OCI-LY7 (cell line): ENCODE measurements at regions not wholly inside any gene's neighbourhood (a gene's known extent, or its start where the extent isn't known, plus 50 kb on each side); places are given as distances from the start of the nearest gene placed in this dataset.

Experiments used
- BruUV-seq: library from RNA; stranded (reverse); fragments of 400-500 nt; replicated peaks from 2 replicates; lab custom pipeline; 2021; lab: Mats Ljungman, UMichigan
- CTCF ChIA-PET: fragments of 300-600 bp; sonication (Branson Sonifier 250); formaldehyde crosslinking; loops from one replicate; lab custom pipeline; 2022; ENCODE audit warnings: antibody characterized with exemption; ENCODE audit not compliant: unreplicated experiment; lab: Charles Lee
- POLR2A ChIA-PET: fragments of 300-600 bp; sonication (Branson Sonifier 250); formaldehyde crosslinking; loops from one replicate; lab custom pipeline; 2022; ENCODE audit warnings: antibody characterized with exemption; lab: Charles Lee
- DNase-seq: peaks from one replicate; pipeline ENCODE4 v3.0.0-alpha.2; 2015; ENCODE audit warnings: low spot score
- H2AFZ ChIP-seq: fragments of 200-600 bp; sonication (generic), shearing (Covaris generic); 2 replicates; pipeline ENCODE4 v1.6.1; 2014; ENCODE audit warnings: mild to moderate bottlenecking, antibody characterized with exemption, low read length, moderate library complexity
- H3K27ac ChIP-seq: fragments of 200-600 bp; sonication (generic); 2 replicates; pipeline ENCODE4 v1.5.1; 2014; ENCODE audit warnings: mixed run types, low read depth, mild to moderate bottlenecking, moderate library complexity, low read length, inconsistent platforms; ENCODE audit not compliant: poor library complexity, severe bottlenecking
- H3K36me3 ChIP-seq: fragments of 200-600 bp; sonication (generic); 2 replicates; pipeline ENCODE4 v1.6.1; 2014; ENCODE audit warnings: mild to moderate bottlenecking, antibody characterized with exemption, low read length, moderate library complexity, mixed read lengths; ENCODE audit not compliant: insufficient read depth
- H3K4me1 ChIP-seq: fragments of 200-600 bp; sonication (generic); 2 replicates; pipeline ENCODE4 v1.5.1; 2014; ENCODE audit warnings: mild to moderate bottlenecking, low read length; ENCODE audit not compliant: insufficient read depth, poor library complexity, severe bottlenecking
- H3K4me2 ChIP-seq: fragments of 200-600 bp; sonication (generic); 2 replicates; pipeline ENCODE4 v1.6.1; 2014; ENCODE audit warnings: mild to moderate bottlenecking, low read length
- H3K4me3 ChIP-seq: fragments of 200-600 bp; sonication (generic); 2 replicates; pipeline ENCODE4 v1.5.1; 2014; ENCODE audit warnings: mild to moderate bottlenecking, low read depth, low read length; ENCODE audit not compliant: poor library complexity, severe bottlenecking
- H3K79me2 ChIP-seq: fragments of 200-600 bp; sonication (generic); 2 replicates; pipeline ENCODE4 v1.6.1; 2016; ENCODE audit warnings: low read depth, mild to moderate bottlenecking, low read length, moderate library complexity, mixed read lengths; ENCODE audit not compliant: insufficient read depth
- H3K9me2 ChIP-seq: fragments of 200-600 bp; sonication (generic); 2 replicates; pipeline ENCODE4 v1.6.1; 2016; ENCODE audit warnings: mild to moderate bottlenecking, low read length, mixed read lengths; ENCODE audit not compliant: insufficient read depth
- H3K9me3 ChIP-seq: fragments of 200-600 bp; sonication (generic); 2 replicates; pipeline ENCODE4 v1.6.1; 2014; ENCODE audit warnings: mild to moderate bottlenecking, mixed run types, low read length, mixed read lengths
- H4K20me1 ChIP-seq: fragments of 200-600 bp; sonication (generic); 2 replicates; pipeline ENCODE4 v1.6.1; 2014; ENCODE audit warnings: mild to moderate bottlenecking, antibody characterized with exemption, low read length, moderate library complexity, mixed read lengths; ENCODE audit not compliant: insufficient read depth
- EZH2phosphoT487 ChIP-seq: fragments of 200-600 bp; sonication (generic); IDR thresholded peaks from 2 replicates; pipeline ENCODE4 v1.6.1; 2018; ENCODE audit warnings: low read depth, borderline replicate concordance, mild to moderate bottlenecking, mixed run types, antibody characterized with exemption, low read length, moderate library complexity, mixed read lengths
- intact Hi-C: fragments of 100-400 bp; cut with micrococcal nuclease; formaldehyde crosslinking; loops from one replicate; pipeline ENCODE4 v1.10.0; 2022; ENCODE audit not compliant: unreplicated experiment
- TF ChIP-seq, protein P1 (sequence below): fragments of 200-600 bp; sonication (generic); conservative IDR thresholded peaks from 2 replicates; pipeline ENCODE4 v1.5.1; 2014; ENCODE audit warnings: mild to moderate bottlenecking, antibody characterized with exemption, low read length, moderate library complexity, mixed read lengths

GRCh38 chr3:46116996-46117395, 89.7 kb upstream of the XCR1 start:
- intact Hi-C loops = no loop called here
- H3K9me3 ChIP-seq = no peaks in the 10 kb centered on the region
- H2AFZ ChIP-seq = no peak overlapping the region
- H3K4me2 ChIP-seq = no peak overlapping the region
- CTCF ChIA-PET = no interaction called here
- H3K9me2 ChIP-seq = no peaks in the 10 kb centered on the region
- no peaks in the 10 kb centered on the region for H3K4me1 ChIP-seq
- no TSS peak for BruUV-seq
- no peak for DNase-seq
- no peak overlapping the region for H3K4me3 ChIP-seq
- no peaks in the 10 kb centered on the region for H3K36me3 ChIP-seq
- POLR2A ChIA-PET = interaction anchor here (0.8 kb wide), 1 partner anchor 63 kb away, joined by 3 read pairs; no protein-coding TSS in a partner anchor
- H3K27ac ChIP-seq = no peak overlapping the region
- H4K20me1 ChIP-seq = no peaks in the 10 kb centered on the region
- TF ChIP-seq EZH2phosphoT487 = no peak
- TF ChIP-seq, protein P1, sequence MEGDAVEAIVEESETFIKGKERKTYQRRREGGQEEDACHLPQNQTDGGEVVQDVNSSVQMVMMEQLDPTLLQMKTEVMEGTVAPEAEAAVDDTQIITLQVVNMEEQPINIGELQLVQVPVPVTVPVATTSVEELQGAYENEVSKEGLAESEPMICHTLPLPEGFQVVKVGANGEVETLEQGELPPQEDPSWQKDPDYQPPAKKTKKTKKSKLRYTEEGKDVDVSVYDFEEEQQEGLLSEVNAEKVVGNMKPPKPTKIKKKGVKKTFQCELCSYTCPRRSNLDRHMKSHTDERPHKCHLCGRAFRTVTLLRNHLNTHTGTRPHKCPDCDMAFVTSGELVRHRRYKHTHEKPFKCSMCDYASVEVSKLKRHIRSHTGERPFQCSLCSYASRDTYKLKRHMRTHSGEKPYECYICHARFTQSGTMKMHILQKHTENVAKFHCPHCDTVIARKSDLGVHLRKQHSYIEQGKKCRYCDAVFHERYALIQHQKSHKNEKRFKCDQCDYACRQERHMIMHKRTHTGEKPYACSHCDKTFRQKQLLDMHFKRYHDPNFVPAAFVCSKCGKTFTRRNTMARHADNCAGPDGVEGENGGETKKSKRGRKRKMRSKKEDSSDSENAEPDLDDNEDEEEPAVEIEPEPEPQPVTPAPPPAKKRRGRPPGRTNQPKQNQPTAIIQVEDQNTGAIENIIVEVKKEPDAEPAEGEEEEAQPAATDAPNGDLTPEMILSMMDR = no peak
- H3K79me2 ChIP-seq = no peaks in the 10 kb centered on the region

- ChIA-PET POLR2A (no interaction called here), CTCF (no interaction called here)
- H3K4me2 ChIP-seq = no peak overlapping the region
- BruUV-seq = no TSS peak
- intact Hi-C loops = no loop called here
- no peaks in the 10 kb centered on the region for H3K9me2 ChIP-seq
- no peak overlapping the region for H3K4me3 ChIP-seq
- H3K27ac ChIP-seq = no peak overlapping the region
- H4K20me1 ChIP-seq = no peaks in the 10 kb centered on the region
- no peaks in the 10 kb centered on the region for H3K4me1 ChIP-seq
- TF ChIP-seq, protein P1 = no peak
- no peak for TF ChIP-seq EZH2phosphoT487
- H2AFZ ChIP-seq = no peak overlapping the region
- no peaks in the 10 kb centered on the region for H3K36me3 ChIP-seq
- no peak for DNase-seq
- H3K9me3 ChIP-seq = no peaks in the 10 kb centered on the region
- H3K79me2 ChIP-seq = no peaks in the 10 kb centered on the region
These were observed 87.2 kb upstream of the XCR1 start for GRCh38 chr3:46114323-46114988.

- Histone ChIP-seq H3K36me3 (no peaks in the 10 kb centered on the region), H3K9me2 (no peaks in the 10 kb centered on the region), H3K4me3 (no peak overlapping the region), H3K4me1 (no peaks in the 10 kb centered on the region), H3K79me2 (no peaks in the 10 kb centered on the region), H2AFZ (no peak overlapping the region), H3K9me3 (no peaks in the 10 kb centered on the region), H4K20me1 (no peaks in the 10 kb centered on the region), H3K27ac (no peak overlapping the region), H3K4me2 (no peak overlapping the region)
- TF ChIP-seq EZH2phosphoT487 = no peak
- TF ChIP-seq, protein P1 = no peak
- intact Hi-C loops = no loop called here
- ChIA-PET POLR2A (interaction anchor here (0.6 to 1.2 kb wide), 2 partner anchors 9 to 245 kb away, joined by 3 read pairs; no protein-coding TSS in a partner anchor), CTCF (no interaction called here)
- BruUV-seq = no TSS peak
- DNase-seq = no peak
These were observed 86.3 kb upstream of the XCR1 start for GRCh38 chr3:46113608-46114007.
